ENCODE measurements at regions not wholly inside any gene's neighbourhood (a gene's known extent, or its start where the extent isn't known, plus 50 kb on each side); places are given as distances from the start of the nearest gene placed in this dataset.

- no peak for TF ChIP-seq POLR2AphosphoS5 (IDR thresholded peaks at IDR 0.05; ENCODE audit: borderline replicate concordance, low read depth, low read length)
- no peak for TF ChIP-seq EZH2 (IDR thresholded peaks at IDR 0.05)
Measured at GRCh38 chr4:20629186-20630106, 70.8 kb upstream of the PACRGL start.

Measured in SK-N-MC (cell line).